ENCODE measurements at regions not wholly inside any gene's neighbourhood (a gene's known extent, or its start where the extent isn't known, plus 50 kb on each side); places are given as distances from the start of the nearest gene placed in this dataset.

DNA sequence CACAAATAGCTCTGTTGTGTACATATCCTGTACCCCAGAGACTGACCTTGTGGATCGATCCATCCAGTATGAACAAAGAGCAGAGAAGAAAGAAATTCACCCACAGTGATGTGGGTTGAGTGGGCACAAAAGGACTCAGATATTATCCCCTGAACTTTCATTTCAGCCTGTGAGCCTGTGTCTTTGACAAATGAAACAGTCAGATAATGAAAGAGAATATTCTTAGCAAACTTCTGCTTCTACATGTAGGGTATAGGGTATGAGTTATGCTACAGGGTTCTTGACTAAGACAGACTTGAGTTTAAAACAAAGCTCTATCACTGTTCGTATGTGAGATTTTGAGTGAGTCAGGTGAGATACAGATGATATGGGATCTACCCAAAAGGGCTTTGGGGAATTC, 359.7 kb downstream of the MAFB start:
- Histone ChIP-seq H3K36me3 (no peaks in the 10 kb centered on the region), H3K4me3 (no peak overlapping the region), H3K9me3 (no peaks in the 10 kb centered on the region), H3K27me3 (no peaks in the 10 kb centered on the region), H3K4me1 (no peaks in the 10 kb centered on the region), H3K27ac (no peak overlapping the region)
- WGBS, 2 donors = 88 to 92% methylated on average over 2 of the region's 2 CpGs
- no peak for DNase-seq
- TF ChIP-seq CTCF (IDR thresholded peaks at IDR 0.05) (no peak), POLR2A (IDR thresholded peaks at IDR 0.05) (no peak), EP300 (IDR thresholded peaks at IDR 0.05) (no peak)
- intact Hi-C loops (cut with DNase I) = no loop called here

DNA sequence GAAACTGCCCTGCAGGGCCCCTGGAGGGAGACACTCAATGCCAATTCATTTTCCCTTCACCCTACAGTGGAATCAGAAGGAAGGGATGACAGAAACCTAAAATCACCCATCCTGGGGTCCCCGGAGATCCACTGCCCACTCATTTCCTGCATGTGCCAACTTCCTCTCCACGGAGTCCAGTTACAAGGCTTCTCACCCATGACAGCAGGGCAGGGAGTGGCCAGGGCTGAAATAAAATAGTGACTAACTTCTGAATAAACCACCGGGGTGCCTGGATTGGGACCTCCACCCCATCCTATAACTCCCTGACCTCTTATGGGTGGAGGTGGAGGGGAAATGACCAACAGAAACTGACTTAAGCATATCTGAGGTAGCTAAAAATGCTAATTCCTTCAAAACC, 362.3 kb downstream of the MAFB start:
- Histone ChIP-seq H3K27me3 (no peaks in the 10 kb centered on the region), H3K36me3 (no peaks in the 10 kb centered on the region), H3K4me3 (no peak overlapping the region), H3K9me3 (no peaks in the 10 kb centered on the region), H3K4me1 (no peaks in the 10 kb centered on the region), H3K27ac (no peak overlapping the region)
- 57 to 62% methylated on average over 3 of the region's 3 CpGs for WGBS, 2 donors
- DNase-seq = no peak
- intact Hi-C loops (cut with DNase I) = no loop called here
- no peak for TF ChIP-seq POLR2A (IDR thresholded peaks at IDR 0.05)
- no peak for TF ChIP-seq EP300 (IDR thresholded peaks at IDR 0.05)
- TF ChIP-seq POLR2AphosphoS5 (IDR thresholded peaks at IDR 0.05) = no peak
- no peak for TF ChIP-seq CTCF (IDR thresholded peaks at IDR 0.05)

DNA sequence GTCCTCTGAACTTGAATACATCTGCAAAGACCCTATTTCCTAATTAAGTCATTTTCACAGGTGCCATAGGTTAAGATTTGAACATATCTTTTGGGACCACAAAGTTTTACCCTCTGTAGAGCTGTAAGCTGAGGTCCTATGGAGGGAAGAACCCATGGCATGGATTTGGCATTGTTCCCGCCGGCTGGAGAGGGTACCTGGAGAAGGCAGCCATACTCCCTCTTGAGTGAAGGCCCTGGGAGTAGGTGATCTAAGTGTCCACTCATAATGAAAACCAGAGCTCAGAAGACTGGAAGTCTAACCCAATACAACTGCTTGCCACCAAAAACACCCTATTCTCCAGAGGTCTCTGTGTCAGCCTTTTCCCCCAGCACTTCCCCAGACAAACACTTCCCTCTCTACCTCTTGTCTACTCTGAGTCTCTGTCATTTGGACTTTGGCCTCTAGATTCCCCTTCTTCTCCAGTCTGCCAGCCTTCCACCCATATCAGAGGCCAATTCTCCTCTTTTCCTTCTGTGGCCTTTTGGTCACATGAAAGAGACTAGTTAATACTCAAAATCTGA, 363.9 kb downstream of the MAFB start:
- Histone ChIP-seq H3K36me3 (no peaks in the 10 kb centered on the region), H3K9me3 (no peaks in the 10 kb centered on the region), H3K27ac (no peak overlapping the region), H3K27me3 (no peaks in the 10 kb centered on the region), H3K4me1 (no peaks in the 10 kb centered on the region), H3K4me3 (no peak overlapping the region)
- 94 to 96% methylated on average over 2 of the region's 2 CpGs for WGBS, 2 donors
- DNase-seq = no peak
- no peak for TF ChIP-seq POLR2AphosphoS5 (IDR thresholded peaks at IDR 0.05)
- TF ChIP-seq EP300 (IDR thresholded peaks at IDR 0.05) = no peak
- no peak for TF ChIP-seq CTCF (IDR thresholded peaks at IDR 0.05)
- no peak for TF ChIP-seq POLR2A (IDR thresholded peaks at IDR 0.05)
- intact Hi-C loops (cut with DNase I) = no loop called here

DNA sequence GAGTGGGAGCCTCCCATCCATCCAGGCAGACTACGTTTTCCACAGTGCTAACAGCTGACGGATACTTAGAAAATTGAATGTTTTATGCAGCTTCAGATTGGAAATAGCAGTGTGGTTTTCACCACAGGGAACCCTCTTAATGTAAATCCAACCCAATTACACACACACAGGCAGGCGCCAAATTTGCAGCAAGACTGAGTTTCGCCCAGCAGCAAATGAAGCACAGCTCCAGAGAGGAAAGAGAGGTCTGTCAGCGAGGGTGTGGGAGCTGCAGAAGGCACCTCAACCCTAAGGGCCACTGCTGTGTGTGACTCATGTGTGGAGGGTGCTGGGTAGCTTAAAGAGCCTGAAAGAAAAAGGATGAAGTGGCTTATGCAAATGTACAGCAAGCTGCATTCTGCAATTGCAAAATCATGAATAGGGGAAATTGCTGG, 365.7 kb downstream of the MAFB start:
- DNase-seq = no peak
- Histone ChIP-seq H3K27ac (no peak overlapping the region), H3K4me3 (no peak overlapping the region), H3K36me3 (no peaks in the 10 kb centered on the region), H3K27me3 (no peaks in the 10 kb centered on the region), H3K9me3 (no peaks in the 10 kb centered on the region), H3K4me1 (no peaks in the 10 kb centered on the region)
- intact Hi-C loops (cut with DNase I) = no loop called here
- WGBS, 2 donors = 71 to 81% methylated on average over 5 of the region's 5 CpGs
- no peak for TF ChIP-seq POLR2AphosphoS5 (IDR thresholded peaks at IDR 0.05)
- no peak for TF ChIP-seq CTCF (IDR thresholded peaks at IDR 0.05)
- TF ChIP-seq POLR2A (IDR thresholded peaks at IDR 0.05) = no peak
- no peak for TF ChIP-seq EP300 (IDR thresholded peaks at IDR 0.05)

DNA sequence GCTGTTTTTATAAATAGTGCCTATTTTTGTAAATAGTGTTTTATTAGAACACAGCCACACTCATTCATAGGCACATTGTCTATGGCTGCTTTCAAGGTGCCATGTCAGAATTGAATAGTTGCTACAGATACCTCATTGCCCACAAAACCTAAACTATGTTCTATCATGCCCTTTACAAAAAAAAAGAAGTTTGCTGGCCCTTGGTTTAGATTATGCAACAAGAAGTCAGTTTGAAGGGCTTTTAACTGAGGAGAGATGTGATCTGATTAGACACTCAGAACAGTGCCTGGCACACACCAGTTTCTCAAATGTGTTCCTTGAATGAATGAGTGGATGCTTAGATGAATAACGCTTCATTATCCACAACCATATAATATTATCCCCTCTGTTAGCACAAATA, 366.1 kb downstream of the MAFB start:
- no peak for TF ChIP-seq POLR2AphosphoS5 (IDR thresholded peaks at IDR 0.05)
- TF ChIP-seq POLR2A (IDR thresholded peaks at IDR 0.05) = no peak
- no peak for TF ChIP-seq CTCF (IDR thresholded peaks at IDR 0.05)
- TF ChIP-seq EP300 (IDR thresholded peaks at IDR 0.05) = no peak
- Histone ChIP-seq H3K27ac (no peak overlapping the region), H3K27me3 (no peaks in the 10 kb centered on the region), H3K4me3 (no peak overlapping the region), H3K36me3 (no peaks in the 10 kb centered on the region), H3K9me3 (no peaks in the 10 kb centered on the region), H3K4me1 (no peaks in the 10 kb centered on the region)
- intact Hi-C loops (cut with DNase I) = no loop called here
- no peak for DNase-seq
- WGBS, 2 donors = 89 to 91% methylated on average over 1 of the region's 1 CpG

Data from sigmoid colon (tissue), 6 donors.